Activated naive CD4-positive, alpha-beta T cell treated with anti-CD3 and anti-CD28 coated beads, Interleukin-2, amount 50 U/mL, for 72 hours (primary cell): ENCODE measurements at regions not wholly inside any gene's neighbourhood (a gene's known extent, or its start where the extent isn't known, plus 50 kb on each side); places are given as distances from the start of the nearest gene placed in this dataset.
A peak's percentile ranks its signal among the peaks of the same experiment; 100 is the strongest.

Source experiments
- ATAC-seq, 2 donors: fragments of 150-1000 bp; cut with Tn5 transposase; 2 replicates each; pipeline ENCODE4 v1.10.0; 2021; ENCODE audit warnings: mild to moderate bottlenecking in 2 of 2, moderate library complexity in 2 of 2
- DNase-seq, 2 donors: peaks; one replicate each; pipeline ENCODE4 v3.0.0; 2021 to 2022; ENCODE audit warnings: low spot score in 2 of 2
- H3K27ac Mint-ChIP-seq, 2 donors: one replicate each; pipeline ENCODE4 v1.8.0; 2022; ENCODE audit warnings: mild to moderate bottlenecking in 2 of 2, mixed read lengths in 2 of 2
- H3K36me3 Mint-ChIP-seq, 2 donors: one replicate each; pipeline ENCODE4 v1.8.0; 2022; ENCODE audit warnings: mixed read lengths in 2 of 2
- H3K9me3 Mint-ChIP-seq, 2 donors: one replicate each; pipeline ENCODE4 v1.8.0; 2022; ENCODE audit warnings: mixed read lengths in 2 of 2

DNA sequence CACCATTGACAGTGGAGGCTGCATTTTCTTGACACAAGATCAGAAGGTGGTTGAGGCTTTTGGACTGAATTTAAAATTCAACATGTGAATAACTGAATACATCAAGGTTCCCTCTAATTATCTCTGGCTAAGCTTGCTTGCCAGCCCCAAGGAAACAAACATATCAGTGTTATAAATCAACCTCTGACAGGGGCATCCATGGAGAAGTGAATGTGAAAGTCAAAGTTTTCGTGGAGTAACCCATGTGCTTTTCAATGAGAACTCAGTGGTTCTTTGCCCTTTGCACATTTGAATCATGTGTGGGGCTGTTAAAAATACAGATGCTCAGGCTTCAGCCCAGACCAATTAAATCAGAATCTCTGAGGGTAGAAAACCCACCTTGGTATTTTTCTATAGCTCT lies 128.9 kb downstream of the LRRC70 start:
- no peak overlapping the region for H3K27ac Mint-ChIP-seq
- no peaks in the 10 kb centered on the region for H3K36me3 Mint-ChIP-seq
- no peak for DNase-seq
- H3K9me3 Mint-ChIP-seq = peaks cover 0 to 5% of the 10 kb centered on the region in 2 donors
- ATAC-seq = no peak

DNA sequence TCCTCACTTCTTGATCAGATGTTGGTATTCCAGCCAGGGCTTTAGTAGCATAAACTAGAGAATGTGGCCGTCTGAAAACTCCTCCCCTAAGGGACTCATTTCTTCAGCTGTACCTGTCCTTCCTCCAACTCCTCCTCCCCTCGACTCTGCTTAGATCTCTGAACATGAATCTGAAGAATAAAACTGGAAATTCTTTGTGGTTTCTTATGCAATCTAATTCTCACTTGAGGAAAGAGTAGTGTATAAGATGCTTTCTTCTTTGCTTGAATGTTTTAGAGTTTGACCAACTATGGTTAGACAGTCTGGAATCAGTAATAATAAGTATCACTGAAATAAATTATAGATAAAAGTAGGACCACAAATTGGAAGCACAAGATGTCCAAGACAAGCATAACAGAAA lies 128.5 kb downstream of the LRRC70 start:
- no peak for DNase-seq
- no peaks in the 10 kb centered on the region for H3K36me3 Mint-ChIP-seq
- ATAC-seq = no peak
- H3K27ac Mint-ChIP-seq = no peak overlapping the region
- H3K9me3 Mint-ChIP-seq = peaks cover 0 to 5% of the 10 kb centered on the region in 2 donors

DNA sequence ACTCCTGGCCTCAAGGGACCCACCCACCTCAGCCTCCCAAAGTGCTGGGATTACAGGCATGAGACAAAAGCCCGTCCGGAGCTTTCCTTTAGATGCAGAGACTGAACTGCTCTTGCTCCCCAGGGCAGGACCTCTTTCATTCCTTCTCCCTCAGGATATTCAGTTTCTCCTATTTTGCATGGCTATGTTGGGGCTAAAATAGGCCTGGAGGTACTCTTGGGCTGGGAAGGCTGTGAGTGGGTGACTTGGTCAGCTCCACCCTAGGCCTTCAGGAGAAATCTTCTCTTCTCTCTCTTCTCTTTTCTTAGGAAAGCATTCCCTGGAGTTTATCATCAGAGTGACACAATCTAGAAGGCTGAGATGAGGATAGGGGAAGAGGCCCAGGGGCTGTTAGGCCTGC lies 126.4 kb downstream of the LRRC70 start:
- DNase-seq (no peak), ATAC-seq (no peak)
- no peak overlapping the region for H3K27ac Mint-ChIP-seq
- no peaks in the 10 kb centered on the region for H3K36me3 Mint-ChIP-seq
- peaks cover 0 to 5% of the 10 kb centered on the region in 2 donors for H3K9me3 Mint-ChIP-seq

DNA sequence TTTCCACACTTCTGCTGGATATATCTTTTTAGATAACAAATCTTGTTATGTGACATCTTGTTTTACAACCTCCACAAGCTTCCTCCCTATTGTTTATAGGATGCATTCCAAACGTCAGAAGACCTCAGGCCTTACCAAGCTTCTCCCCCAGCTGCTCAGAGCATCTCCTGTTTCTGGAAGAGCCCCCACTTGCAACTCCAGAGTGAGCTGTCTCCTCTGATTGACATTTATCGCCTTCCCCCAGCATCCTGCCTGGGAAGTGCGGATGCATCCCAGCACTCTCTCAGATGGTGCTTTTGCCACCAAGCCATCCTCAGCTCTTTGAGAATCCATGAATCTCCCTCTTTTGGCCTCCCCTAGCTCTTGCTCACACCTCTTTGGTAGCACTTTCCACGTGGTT lies 123.5 kb downstream of the LRRC70 start:
- H3K9me3 Mint-ChIP-seq = no peaks in the 10 kb centered on the region

DNA sequence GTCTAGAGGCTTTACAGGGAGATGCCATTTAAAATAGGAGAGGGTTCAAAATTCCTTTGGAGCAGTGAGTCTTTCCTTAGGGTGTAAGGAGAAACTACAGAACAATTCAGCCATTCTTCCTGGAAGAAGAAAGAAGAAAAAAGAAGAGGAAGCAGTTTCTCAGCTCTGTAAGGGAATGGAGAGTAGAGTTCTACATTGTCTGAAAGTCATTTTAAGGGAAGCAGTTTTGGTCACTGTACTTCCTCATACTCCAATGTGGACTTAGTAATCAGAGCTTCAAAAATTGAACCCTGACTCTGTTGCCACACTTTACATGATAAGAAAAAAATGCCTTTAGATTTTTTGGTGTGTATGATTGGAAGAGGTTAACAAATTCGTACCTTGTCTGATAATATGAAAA lies 122.4 kb downstream of the LRRC70 start:
- Mint-ChIP-seq H3K9me3 (no peaks in the 10 kb centered on the region), H3K27ac (no peak overlapping the region), H3K36me3 (no peaks in the 10 kb centered on the region)
- no peak for DNase-seq
- ATAC-seq = no peak

More for the DNA sequence above, 123.5 kb downstream of the LRRC70 start:
- H3K27ac Mint-ChIP-seq = no peak overlapping the region
- no peak for ATAC-seq
- H3K36me3 Mint-ChIP-seq = no peaks in the 10 kb centered on the region
- DNase-seq = no peak

DNA sequence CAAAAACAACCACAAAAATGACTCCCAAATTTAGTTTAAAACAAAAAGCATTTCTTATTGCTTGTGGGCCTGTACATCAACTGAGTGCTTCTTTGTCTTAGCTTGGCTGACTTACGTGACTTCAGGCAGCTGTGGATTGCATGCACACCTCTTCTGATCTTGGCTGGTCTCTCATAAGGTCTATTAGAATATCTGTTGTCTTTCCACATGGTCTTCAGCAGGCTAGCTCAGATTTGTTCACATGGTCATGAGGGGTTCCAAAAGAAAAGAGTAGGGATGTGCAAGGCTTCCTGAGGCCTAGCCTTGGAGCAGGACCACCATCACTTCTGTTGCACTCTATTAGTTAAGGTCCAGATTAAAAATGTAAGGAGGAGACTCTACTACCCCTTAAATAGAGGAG lies 120.1 kb downstream of the LRRC70 start:
- no peaks in the 10 kb centered on the region for H3K36me3 Mint-ChIP-seq
- no peak for DNase-seq
- H3K27ac Mint-ChIP-seq = no peak overlapping the region
- no peaks in the 10 kb centered on the region for H3K9me3 Mint-ChIP-seq
- no peak for ATAC-seq

DNA sequence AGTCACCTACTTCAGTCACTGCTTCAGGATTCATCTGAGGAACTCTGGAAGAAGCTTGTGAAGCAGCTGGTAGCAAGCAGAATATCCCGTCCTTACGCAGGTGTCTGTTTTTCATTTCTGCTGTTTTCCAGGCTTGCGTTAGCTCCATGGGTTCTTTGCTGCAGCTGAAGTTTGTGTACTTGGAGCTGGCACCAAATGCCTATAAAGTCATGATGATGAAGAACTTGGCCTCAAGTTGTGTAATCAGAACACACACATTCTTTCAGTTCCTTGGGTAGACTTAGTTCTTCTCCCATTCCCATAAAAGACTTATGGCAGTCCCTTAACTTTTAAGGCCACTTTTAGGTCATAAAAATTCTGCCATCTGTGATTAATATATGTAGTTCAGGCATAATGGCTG lies 116.7 kb downstream of the LRRC70 start:
- Mint-ChIP-seq H3K27ac (no peak overlapping the region), H3K36me3 (peaks cover 0 to 7% of the 10 kb centered on the region in 2 donors), H3K9me3 (peaks cover 0 to 4% of the 10 kb centered on the region in 2 donors)
- ATAC-seq (no peak), DNase-seq (no peak)

DNA sequence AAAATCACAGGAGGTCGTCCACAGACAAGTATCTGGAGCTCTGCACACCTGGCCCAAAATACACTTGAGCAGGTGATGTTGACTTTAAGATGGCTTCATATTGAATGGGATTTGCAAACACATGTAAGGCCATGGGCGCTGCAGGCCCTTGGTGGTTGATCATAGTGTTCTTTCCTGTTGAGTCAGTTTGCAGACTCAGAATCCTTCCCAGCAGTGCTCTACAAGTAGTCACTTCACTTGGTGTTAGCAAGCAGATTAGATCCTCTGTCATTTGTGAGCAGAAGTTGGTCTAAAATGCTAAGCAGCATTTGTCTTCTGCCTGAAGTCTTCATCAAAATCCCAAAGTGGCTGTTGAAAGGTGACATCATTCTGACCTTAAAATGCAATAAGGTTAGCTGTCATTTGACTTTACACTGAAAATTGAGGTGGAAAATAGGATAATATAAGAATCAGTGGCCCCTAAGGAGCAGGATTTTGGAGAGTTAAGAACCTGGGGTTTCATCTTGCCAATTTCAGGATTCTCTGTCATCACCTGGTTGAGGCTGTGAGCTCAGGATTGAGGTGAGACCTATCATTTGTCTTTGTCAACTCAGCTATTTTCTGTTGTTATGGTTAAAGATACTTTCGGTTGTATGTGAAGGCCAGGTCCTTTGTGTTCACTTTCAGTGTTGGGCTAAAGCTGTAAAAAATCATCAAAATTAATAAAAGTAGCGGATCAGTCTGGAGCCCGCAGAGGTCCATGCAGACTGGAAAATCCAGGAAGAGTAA lies 114.5 kb downstream of the LRRC70 start:
- DNase-seq (no peak), ATAC-seq (peak in 1 of 2 donors; percentile 52)
- peaks cover 0 to 4% of the 10 kb centered on the region in 2 donors for H3K9me3 Mint-ChIP-seq
- peak overlapping the region in 1 of 2 donors; percentile 40 for H3K27ac Mint-ChIP-seq
- H3K36me3 Mint-ChIP-seq = peaks cover 0 to 7% of the 10 kb centered on the region in 2 donors

GRCh38 chr5:62691946-62692345 lies 113.3 kb downstream of the LRRC70 start:
- no peak overlapping the region for H3K27ac Mint-ChIP-seq
- peaks cover 0 to 4% of the 10 kb centered on the region in 2 donors for H3K9me3 Mint-ChIP-seq
- peaks cover 0 to 7% of the 10 kb centered on the region in 2 donors for H3K36me3 Mint-ChIP-seq
- no peak for ATAC-seq
- DNase-seq = no peak

DNA sequence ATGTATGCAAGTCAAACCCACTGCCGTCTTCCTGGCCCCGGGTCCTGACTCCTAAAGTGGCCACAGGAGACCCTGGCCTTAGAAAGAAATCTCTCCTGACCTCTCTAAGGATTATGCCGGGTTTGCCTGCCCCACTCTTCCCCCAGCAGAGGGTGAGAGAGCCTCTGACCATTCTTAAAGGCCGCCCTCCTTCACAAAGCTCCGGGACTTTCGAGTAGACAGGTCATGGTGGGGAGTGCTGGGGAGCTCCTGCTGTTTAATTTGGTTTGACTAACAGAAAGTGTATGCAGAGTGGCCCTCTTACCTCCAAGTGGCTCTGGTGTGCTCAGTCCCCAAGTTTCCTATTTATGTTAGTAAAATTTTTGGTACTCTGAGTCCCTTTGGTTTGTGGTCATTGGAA lies 111.8 kb downstream of the LRRC70 start:
- peak in 1 of 2 donors; percentile 24 for ATAC-seq
- Mint-ChIP-seq H3K36me3 (peaks cover 0 to 7% of the 10 kb centered on the region in 2 donors), H3K27ac (peak overlapping the region in 1 of 2 donors; percentile 67), H3K9me3 (peaks cover 3 to 4% of the 10 kb centered on the region in 2 donors)
- no peak for DNase-seq

GRCh38 chr5:62689599-62690368 lies 111.2 kb downstream of the LRRC70 start:
- H3K27ac Mint-ChIP-seq = peak overlapping the region in 1 of 2 donors; percentile 67
- ATAC-seq (peak in 1 of 2 donors; percentile 77), DNase-seq (no peak)
- H3K9me3 Mint-ChIP-seq = peaks cover 3 to 4% of the 10 kb centered on the region in 2 donors
- peaks cover 0 to 7% of the 10 kb centered on the region in 2 donors for H3K36me3 Mint-ChIP-seq

DNA sequence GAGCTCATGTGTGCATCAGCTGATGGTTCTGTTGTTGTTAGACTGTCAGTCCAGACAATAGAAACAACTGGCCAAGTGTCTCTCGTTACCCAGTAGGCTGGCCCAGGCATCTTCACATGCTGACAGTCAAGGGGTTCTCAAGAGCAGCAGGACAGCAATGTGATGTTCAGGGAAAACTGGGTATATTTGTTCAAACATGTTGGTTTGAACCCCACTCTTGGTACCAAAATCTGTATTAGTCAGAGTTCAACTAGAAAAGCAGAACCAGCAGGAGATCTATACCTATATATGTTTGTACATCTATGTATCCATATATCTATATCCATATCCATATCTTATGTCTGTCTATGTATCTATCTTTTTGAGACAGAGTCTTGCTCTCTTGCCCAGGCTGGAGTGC lies 108.1 kb downstream of the LRRC70 start:
- Mint-ChIP-seq H3K27ac (no peak overlapping the region), H3K9me3 (peaks cover 0 to 3% of the 10 kb centered on the region in 2 donors), H3K36me3 (no peaks in the 10 kb centered on the region)
- ATAC-seq (no peak), DNase-seq (no peak)

GRCh38 chr5:62685221-62685620 lies 106.6 kb downstream of the LRRC70 start:
- ATAC-seq (no peak), DNase-seq (no peak)
- no peak overlapping the region for H3K27ac Mint-ChIP-seq
- H3K36me3 Mint-ChIP-seq = no peaks in the 10 kb centered on the region
- H3K9me3 Mint-ChIP-seq = peaks cover 0 to 3% of the 10 kb centered on the region in 2 donors

- H3K27ac Mint-ChIP-seq = no peak overlapping the region
- H3K36me3 Mint-ChIP-seq = no peaks in the 10 kb centered on the region
- no peak for DNase-seq
- ATAC-seq = no peak
- peaks cover 0 to 8% of the 10 kb centered on the region in 2 donors for H3K9me3 Mint-ChIP-seq
These were observed 105.7 kb downstream of the LRRC70 start for GRCh38 chr5:62684310-62684709.

- no peak for DNase-seq
- Mint-ChIP-seq H3K36me3 (peaks cover 8 to 17% of the 10 kb centered on the region in 2 donors), H3K9me3 (peaks cover 7 to 14% of the 10 kb centered on the region in 2 donors), H3K27ac (no peak overlapping the region)
- ATAC-seq = no peak
These were observed 103.4 kb downstream of the LRRC70 start for GRCh38 chr5:62682059-62682458.

DNA sequence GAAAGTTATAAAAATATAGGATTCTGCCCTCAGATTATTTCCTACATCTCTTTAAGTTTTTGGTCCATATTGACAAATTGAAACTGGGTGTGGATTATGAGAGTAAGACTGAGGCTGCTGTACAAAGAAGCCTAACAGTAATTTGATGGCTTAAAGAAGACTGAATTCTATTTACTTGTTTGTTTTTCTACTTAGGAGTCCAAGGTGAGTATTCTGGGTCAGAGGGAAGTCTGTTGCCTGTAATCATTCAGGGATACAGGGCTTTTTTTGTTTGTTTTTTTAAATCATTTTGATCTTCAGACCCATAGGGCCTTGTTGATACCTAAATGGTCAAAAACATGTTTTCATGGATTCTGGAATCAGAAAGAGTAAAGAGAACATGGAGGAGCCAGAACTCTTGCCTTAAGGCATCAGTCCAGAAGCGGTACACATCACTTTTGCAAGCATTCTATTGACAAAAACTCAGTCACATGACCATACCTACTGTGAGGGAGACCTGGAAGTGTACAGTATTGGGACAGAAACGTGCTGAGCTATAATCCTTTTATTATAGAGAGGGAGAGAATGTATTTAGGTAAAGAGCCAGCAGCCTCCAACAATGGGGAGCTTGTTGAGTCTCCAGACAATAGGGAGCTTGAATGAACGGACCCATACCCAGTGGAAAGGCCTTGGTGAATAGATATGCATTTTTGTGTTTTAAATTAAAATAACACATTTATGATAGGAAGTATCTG lies 102.7 kb downstream of the LRRC70 start:
- H3K36me3 Mint-ChIP-seq = peaks cover 8 to 19% of the 10 kb centered on the region in 2 donors
- DNase-seq = no peak
- no peak for ATAC-seq
- H3K9me3 Mint-ChIP-seq = peaks cover 7 to 15% of the 10 kb centered on the region in 2 donors
- H3K27ac Mint-ChIP-seq = no peak overlapping the region

DNA sequence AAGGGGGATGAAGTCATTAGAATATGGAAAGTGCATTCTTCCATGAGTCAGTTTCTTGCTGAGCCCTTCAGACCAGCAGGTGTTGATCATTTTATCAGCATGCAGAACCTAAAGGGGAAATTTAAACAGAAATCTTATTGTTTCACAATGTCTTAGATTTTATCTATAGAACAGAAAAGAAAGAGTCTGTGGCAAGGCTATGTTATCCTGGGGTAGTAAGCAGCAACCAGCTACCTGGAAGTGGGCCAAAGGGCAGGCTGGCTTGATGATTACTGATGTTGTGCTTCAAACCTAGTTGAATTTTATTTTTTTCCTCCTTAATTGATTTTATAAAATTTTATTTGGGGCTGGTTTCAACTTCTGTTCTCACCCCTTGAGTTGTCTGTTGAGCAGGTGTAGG lies 101.5 kb downstream of the LRRC70 start:
- H3K9me3 Mint-ChIP-seq = peaks cover 13 to 22% of the 10 kb centered on the region in 2 donors
- H3K27ac Mint-ChIP-seq = no peak overlapping the region
- ATAC-seq = no peak

More for the DNA sequence above, 101.5 kb downstream of the LRRC70 start:
- H3K36me3 Mint-ChIP-seq = peaks cover 8 to 25% of the 10 kb centered on the region in 2 donors
- DNase-seq = no peak
